SU-DHL-6 (cell line): ENCODE measurements at regions not wholly inside any gene's neighbourhood (a gene's known extent, or its start where the extent isn't known, plus 50 kb on each side); places are given as distances from the start of the nearest gene placed in this dataset.

ENCODE experiments used
- H2AFZ ChIP-seq: fragments of 200-600 bp; sonication (generic); 2 replicates; pipeline ENCODE4 v1.6.1; 2014; ENCODE audit warnings: low read depth, mild to moderate bottlenecking, moderate library complexity, mixed read lengths, antibody characterized with exemption, low read length; ENCODE audit not compliant: severe bottlenecking
- H3F3A ChIP-seq: fragments of 200-600 bp; shearing (Covaris generic); 2 replicates; pipeline ENCODE4 v1.6.0; 2016; ENCODE audit warnings: antibody characterized with exemption, mild to moderate bottlenecking; ENCODE audit not compliant: insufficient read depth
- H3K27ac ChIP-seq: fragments of 200-600 bp; sonication (generic); 2 replicates; pipeline ENCODE4 v1.5.1; 2016; ENCODE audit warnings: low read depth, mild to moderate bottlenecking, low read length, moderate library complexity, mixed read lengths
- H3K27me3 ChIP-seq: fragments of 200-600 bp; sonication (generic), shearing (Covaris generic); 2 replicates; pipeline ENCODE4 v1.6.0; 2014; ENCODE audit warnings: mild to moderate bottlenecking, low read length
- H3K36me3 ChIP-seq: fragments of 200-600 bp; sonication (generic); 2 replicates; pipeline ENCODE4 v1.6.1; 2014; ENCODE audit warnings: mild to moderate bottlenecking, low read length, mixed read lengths
- H3K4me2 ChIP-seq: fragments of 300-600, 200-600 bp; shearing (Covaris generic), sonication (generic); 2 replicates; pipeline ENCODE4 v1.6.0; 2014; ENCODE audit warnings: low read length, low read depth, mild to moderate bottlenecking; ENCODE audit not compliant: poor library complexity, severe bottlenecking
- H3K4me3 ChIP-seq: fragments of 200-600 bp; sonication (generic); 2 replicates; pipeline ENCODE4 v1.5.1; 2014; ENCODE audit warnings: antibody characterized with exemption, low read length, mild to moderate bottlenecking, mixed read lengths; ENCODE audit not compliant: insufficient read depth, poor library complexity, severe bottlenecking
- H3K79me2 ChIP-seq: fragments of 200-600 bp; sonication (generic); 2 replicates; pipeline ENCODE4 v1.6.1; 2014; ENCODE audit warnings: mild to moderate bottlenecking, low read length, moderate library complexity; ENCODE audit not compliant: insufficient read depth
- H3K9ac ChIP-seq: fragments of 200-600 bp; sonication (generic); 2 replicates; pipeline ENCODE4 v1.7.0; 2014; ENCODE audit warnings: mild to moderate bottlenecking, low read length
- H3K9me2 ChIP-seq: fragments of 200-600 bp; sonication (generic); replicated peaks from 2 replicates; pipeline ENCODE4 v1.6.1; 2014; ENCODE audit warnings: low read length; ENCODE audit not compliant: insufficient read depth
- H3K9me3 ChIP-seq: fragments of 200-600 bp; sonication (generic); 2 replicates; pipeline ENCODE4 v1.6.1; 2014; ENCODE audit warnings: low read length, mixed read lengths; ENCODE audit not compliant: insufficient read depth
- H4K20me1 ChIP-seq: fragments of 200-600 bp; sonication (generic); 2 replicates; pipeline ENCODE4 v1.6.1; 2014; ENCODE audit warnings: low read depth, mild to moderate bottlenecking, antibody characterized with exemption, low read length, moderate library complexity, mixed read lengths
- CTCF ChIP-seq: fragments of 200-600 bp; sonication (generic); IDR thresholded peaks from one replicate; pipeline ENCODE4 v1.5.1; 2017; ENCODE audit warnings: antibody characterized with exemption, mild to moderate bottlenecking, low read length, moderate library complexity; ENCODE audit not compliant: insufficient read depth, poor library complexity, severe bottlenecking
- EZH2phosphoT487 ChIP-seq: fragments of 200-600 bp; sonication (generic), shearing (Covaris generic); conservative IDR thresholded peaks from 2 replicates; pipeline ENCODE4 v1.6.1; 2018; ENCODE audit warnings: mild to moderate bottlenecking, antibody characterized with exemption, low read length, moderate library complexity, mixed read lengths

GRCh38 chr3:75035146-75035545, 420.7 kb upstream of the CNTN3 start:
- H3K9me3 ChIP-seq: no peaks in the 10 kb centered on the region
- no peak overlapping the region for H3K4me3 ChIP-seq
- no peaks in the 10 kb centered on the region for H3K79me2 ChIP-seq
- TF ChIP-seq EZH2phosphoT487 (no peak), CTCF (no peak)
- no peak overlapping the region for H2AFZ ChIP-seq
- H3K36me3 ChIP-seq: no peaks in the 10 kb centered on the region
- H3K27me3 ChIP-seq: no peaks in the 10 kb centered on the region
- no peak overlapping the region for H3K4me2 ChIP-seq
- H3K27ac ChIP-seq: no peak overlapping the region
- H3K9me2 ChIP-seq: no peaks in the 10 kb centered on the region
- no peaks in the 10 kb centered on the region for H4K20me1 ChIP-seq
- H3K9ac ChIP-seq: no peak overlapping the region
- H3F3A ChIP-seq: no peaks in the 10 kb centered on the region

- Histone ChIP-seq H3K9me2 (no peaks in the 10 kb centered on the region), H3K9me3 (no peaks in the 10 kb centered on the region), H3K9ac (no peak overlapping the region), H3K36me3 (no peaks in the 10 kb centered on the region), H3K27ac (no peak overlapping the region), H3K4me3 (no peak overlapping the region), H3F3A (no peaks in the 10 kb centered on the region), H4K20me1 (no peaks in the 10 kb centered on the region), H3K27me3 (no peaks in the 10 kb centered on the region), H3K4me2 (no peak overlapping the region), H2AFZ (no peak overlapping the region), H3K79me2 (no peaks in the 10 kb centered on the region)
- TF ChIP-seq CTCF: no peak
- no peak for TF ChIP-seq EZH2phosphoT487
These were observed 428.5 kb upstream of the CNTN3 start for GRCh38 chr3:75042941-75043340.

- TF ChIP-seq CTCF (no peak), EZH2phosphoT487 (no peak)
- Histone ChIP-seq H3K36me3 (no peaks in the 10 kb centered on the region), H3K79me2 (no peaks in the 10 kb centered on the region), H3K9ac (no peak overlapping the region), H3F3A (no peaks in the 10 kb centered on the region), H3K9me2 (no peaks in the 10 kb centered on the region), H4K20me1 (no peaks in the 10 kb centered on the region), H3K27ac (no peak overlapping the region), H3K4me3 (no peak overlapping the region), H3K27me3 (no peaks in the 10 kb centered on the region), H3K4me2 (no peak overlapping the region), H3K9me3 (peaks cover 6% of the 10 kb centered on the region; the same call in 1 of the 2 replicates), H2AFZ (no peak overlapping the region)
These were observed 434.2 kb upstream of the CNTN3 start for GRCh38 chr3:75048650-75049049.
